CD14-positive monocyte (primary cell): ENCODE measurements at regions not wholly inside any gene's neighbourhood (a gene's known extent, or its start where the extent isn't known, plus 50 kb on each side); places are given as distances from the start of the nearest gene placed in this dataset.

Experiments used
- DNase-seq, 3 donors: peaks; one replicate each; pipeline ENCODE4 v3.0.0-alpha.2; 2011 to 2022
- H2AFZ ChIP-seq: 2 replicates; pipeline ENCODE4 v1.6.0; 2012; ENCODE audit warnings: mild to moderate bottlenecking, low read depth, low read length, inconsistent platforms; ENCODE audit not compliant: insufficient read depth, poor library complexity, severe bottlenecking
- H3K27ac ChIP-seq, 2 donors: 1 replicate in 1 of 2; 2 replicates in 1 of 2; pipeline ENCODE4 v1.5.1; 2012 to 2013; ENCODE audit warnings: low read length in 2 of 2, control low read depth in 1 of 2, inconsistent platforms in 1 of 2, low read depth in 1 of 2, mild to moderate bottlenecking in 1 of 2
- H3K27me3 ChIP-seq, 2 donors: one replicate each; pipeline versions ENCODE4 v1.6.0 to v1.6.1; 2011 to 2013; ENCODE audit warnings: low read length in 2 of 2; ENCODE audit not compliant: control insufficient read depth in 2 of 2, insufficient read depth in 2 of 2
- H3K36me3 ChIP-seq, 2 donors: replicated peaks in 1 of 2; 1 replicate in 1 of 2; 2 replicates in 1 of 2; pipeline versions ENCODE4 v1.5.1 to v1.6.1; 2012 to 2013; ENCODE audit warnings: low read length in 2 of 2, control low read depth in 1 of 2, inconsistent platforms in 1 of 2, mild to moderate bottlenecking in 1 of 2; ENCODE audit not compliant: insufficient read depth in 2 of 2, control insufficient read depth in 1 of 2
- H3K4me1 ChIP-seq, 2 donors: 1 replicate in 1 of 2; 2 replicates in 1 of 2; pipeline versions ENCODE4 v1.5.1 to v1.6.1; 2012 to 2013; ENCODE audit warnings: low read length in 2 of 2, control low read depth in 1 of 2, inconsistent platforms in 1 of 2, mild to moderate bottlenecking in 1 of 2, moderate library complexity in 1 of 2; ENCODE audit not compliant: insufficient read depth in 2 of 2, control insufficient read depth in 1 of 2
- H3K4me2 ChIP-seq: replicated peaks from 2 replicates; pipeline ENCODE3; 2012; ENCODE audit warnings: low read length, moderate library complexity, mild to moderate bottlenecking; ENCODE audit not compliant: poor library complexity, severe bottlenecking; ENCODE audit errors: extremely low read depth
- H3K4me3 ChIP-seq, 3 experiments: fragments of 200-600 bp in 1 of 3; sonication (generic) in 1 of 3; replicated peaks in 1 of 3; 1 replicate in 2 of 3; 2 replicates in 1 of 3; pipeline ENCODE4 v1.5.1; 2011 to 2013; ENCODE audit warnings: low read length in 3 of 3, mild to moderate bottlenecking in 3 of 3, control low read depth in 2 of 3, low read depth in 2 of 3, inconsistent platforms in 1 of 3, moderate library complexity in 1 of 3
- H3K79me2 ChIP-seq: 2 replicates; pipeline ENCODE4 v1.6.0; 2012; ENCODE audit warnings: mild to moderate bottlenecking, control low read depth, inconsistent platforms, low read length, moderate library complexity; ENCODE audit not compliant: insufficient read depth
- H3K9ac ChIP-seq: 2 replicates; pipeline ENCODE4 v1.6.0; 2017; ENCODE audit warnings: low read length, mild to moderate bottlenecking; ENCODE audit not compliant: insufficient read depth, poor library complexity, severe bottlenecking
- H3K9me3 ChIP-seq, 2 donors: replicated peaks in 1 of 2; 1 replicate in 1 of 2; 2 replicates in 1 of 2; pipeline versions ENCODE4 v1.5.1 to v1.6.1; 2012 to 2013; ENCODE audit warnings: low read length in 2 of 2, control low read depth in 1 of 2; ENCODE audit not compliant: control insufficient read depth in 1 of 2, insufficient read depth in 1 of 2
- H4K20me1 ChIP-seq: 2 replicates; pipeline ENCODE4 v1.6.0; 2012; ENCODE audit warnings: mild to moderate bottlenecking, low read length, control low read depth, moderate library complexity; ENCODE audit not compliant: insufficient read depth
- H3K27ac Mint-ChIP-seq, 7 donors: one replicate each; pipeline ENCODE4 v1.8.0; 2020; ENCODE audit warnings: mild to moderate bottlenecking in 7 of 7, mixed read lengths in 7 of 7, moderate library complexity in 6 of 7, inconsistent platforms in 2 of 7
- H3K27me3 Mint-ChIP-seq, 3 donors: one replicate each; pipeline ENCODE4 v1.8.0; 2021 to 2022; ENCODE audit warnings: low read depth in 3 of 3, mild to moderate bottlenecking in 3 of 3, mixed read lengths in 3 of 3, moderate library complexity in 3 of 3, inconsistent platforms in 1 of 3
- H3K36me3 Mint-ChIP-seq, 2 donors: one replicate each; pipeline ENCODE4 v1.8.0; 2020; ENCODE audit warnings: mixed read lengths in 2 of 2, inconsistent platforms in 1 of 2, mild to moderate bottlenecking in 1 of 2
- H3K4me1 Mint-ChIP-seq: one replicate; pipeline ENCODE4 v1.8.0; 2020; ENCODE audit warnings: mild to moderate bottlenecking, mixed read lengths
- H3K4me3 Mint-ChIP-seq, 2 donors: one replicate each; pipeline ENCODE4 v1.8.0; 2020; ENCODE audit warnings: mild to moderate bottlenecking in 2 of 2, mixed read lengths in 2 of 2, moderate library complexity in 1 of 2
- H3K9me3 Mint-ChIP-seq, 7 donors: one replicate each; pipeline ENCODE4 v1.8.0; 2020 to 2022; ENCODE audit warnings: mixed read lengths in 7 of 7, mild to moderate bottlenecking in 6 of 7, moderate library complexity in 6 of 7, inconsistent platforms in 2 of 7
- WGBS: methylation state at CpG from one replicate; pipeline ENCODE4 v1.1.5; 2013; ENCODE audit warnings: missing lambda C conversion rate; ENCODE audit not compliant: insufficient coverage; 5-methylcytosine and 5-hydroxymethylcytosine counted together
- intact Hi-C, 2 donors: fragments of 100-400 bp; cut with micrococcal nuclease; formaldehyde crosslinking; loops; one replicate each; pipeline versions ENCODE4 v1.15.0 to v1.15.1; 2023
- TF ChIP-seq, protein P1 (sequence below): fragments of 200-600 bp; IDR thresholded peaks from one replicate; pipeline ENCODE4 v1.8.0; 2022; ENCODE audit warnings: antibody characterized with exemption, mild to moderate bottlenecking

DNA sequence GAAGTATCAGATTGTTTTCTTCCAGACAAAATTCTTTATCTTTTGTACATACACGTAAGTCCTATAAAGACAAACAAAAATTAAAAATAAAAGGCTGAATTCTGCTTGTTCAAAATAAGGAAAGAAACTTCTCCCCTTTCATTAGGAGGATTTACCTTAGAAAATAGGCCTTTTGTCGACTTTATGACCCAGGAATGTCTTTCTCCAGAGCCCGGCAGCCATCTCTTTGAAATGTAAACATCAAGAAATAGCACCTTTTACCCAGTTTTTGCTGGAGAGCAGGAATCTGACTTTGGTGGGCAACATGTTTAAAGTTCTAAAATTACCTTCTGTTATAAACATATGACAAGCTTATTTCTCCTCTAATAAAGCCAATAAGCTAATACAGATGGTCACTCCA is 373.0 kb upstream of the FTMT start:
- Mint-ChIP-seq H3K27me3 (no peaks in the 10 kb centered on the region), H3K36me3 (no peaks in the 10 kb centered on the region), H3K4me1 (no peaks in the 10 kb centered on the region), H3K4me3 (no peak overlapping the region), H3K27ac (no peak overlapping the region), H3K9me3 (no peaks in the 10 kb centered on the region)
- H3K36me3 ChIP-seq = no peaks in the 10 kb centered on the region
- no peaks in the 10 kb centered on the region for H4K20me1 ChIP-seq
- no peak for DNase-seq
- H2AFZ ChIP-seq = no peak overlapping the region
- no peak overlapping the region for H3K4me3 ChIP-seq
- no peaks in the 10 kb centered on the region for H3K9me3 ChIP-seq
- no peak overlapping the region for H3K4me2 ChIP-seq
- intact Hi-C loops = no loop called here
- TF ChIP-seq, protein P1, sequence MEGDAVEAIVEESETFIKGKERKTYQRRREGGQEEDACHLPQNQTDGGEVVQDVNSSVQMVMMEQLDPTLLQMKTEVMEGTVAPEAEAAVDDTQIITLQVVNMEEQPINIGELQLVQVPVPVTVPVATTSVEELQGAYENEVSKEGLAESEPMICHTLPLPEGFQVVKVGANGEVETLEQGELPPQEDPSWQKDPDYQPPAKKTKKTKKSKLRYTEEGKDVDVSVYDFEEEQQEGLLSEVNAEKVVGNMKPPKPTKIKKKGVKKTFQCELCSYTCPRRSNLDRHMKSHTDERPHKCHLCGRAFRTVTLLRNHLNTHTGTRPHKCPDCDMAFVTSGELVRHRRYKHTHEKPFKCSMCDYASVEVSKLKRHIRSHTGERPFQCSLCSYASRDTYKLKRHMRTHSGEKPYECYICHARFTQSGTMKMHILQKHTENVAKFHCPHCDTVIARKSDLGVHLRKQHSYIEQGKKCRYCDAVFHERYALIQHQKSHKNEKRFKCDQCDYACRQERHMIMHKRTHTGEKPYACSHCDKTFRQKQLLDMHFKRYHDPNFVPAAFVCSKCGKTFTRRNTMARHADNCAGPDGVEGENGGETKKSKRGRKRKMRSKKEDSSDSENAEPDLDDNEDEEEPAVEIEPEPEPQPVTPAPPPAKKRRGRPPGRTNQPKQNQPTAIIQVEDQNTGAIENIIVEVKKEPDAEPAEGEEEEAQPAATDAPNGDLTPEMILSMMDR = no peak
- WGBS = no CpG with 5 or more reads among the region's 3 CpGs
- no peaks in the 10 kb centered on the region for H3K4me1 ChIP-seq
- H3K27ac ChIP-seq = no peak overlapping the region
- no peaks in the 10 kb centered on the region for H3K27me3 ChIP-seq
- H3K9ac ChIP-seq = no peak overlapping the region
- no peaks in the 10 kb centered on the region for H3K79me2 ChIP-seq

DNA sequence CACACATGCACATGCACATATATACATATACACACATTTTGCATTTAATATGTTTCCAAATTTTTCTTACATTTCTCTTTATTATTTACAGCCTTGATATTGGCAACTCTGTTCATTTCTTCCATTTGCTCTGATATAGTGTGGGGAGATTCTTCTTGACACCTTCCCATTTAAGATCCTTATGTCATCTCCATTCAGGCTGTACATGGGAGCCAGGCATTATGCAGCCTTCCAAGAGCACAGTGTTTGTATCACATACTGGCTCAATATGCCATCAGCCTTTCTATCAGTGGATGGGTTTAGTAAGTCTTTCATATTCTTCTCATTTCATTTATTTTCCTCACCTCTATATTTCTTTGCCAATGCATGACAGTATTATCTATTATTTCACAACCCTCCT is 372.3 kb upstream of the FTMT start:
- H3K4me3 Mint-ChIP-seq = no peak overlapping the region
- H3K27me3 ChIP-seq = no peaks in the 10 kb centered on the region
- DNase-seq = no peak
- H3K4me2 ChIP-seq = no peak overlapping the region
- H3K27me3 Mint-ChIP-seq = no peaks in the 10 kb centered on the region
- H3K4me3 ChIP-seq = no peak overlapping the region
- TF ChIP-seq, protein P1 = no peak
- H3K27ac Mint-ChIP-seq = no peak overlapping the region
- H3K9ac ChIP-seq = no peak overlapping the region
- H3K79me2 ChIP-seq = no peaks in the 10 kb centered on the region
- no peaks in the 10 kb centered on the region for H3K9me3 ChIP-seq
- no peaks in the 10 kb centered on the region for H4K20me1 ChIP-seq
- H2AFZ ChIP-seq = no peak overlapping the region
- no peaks in the 10 kb centered on the region for H3K4me1 Mint-ChIP-seq
- H3K9me3 Mint-ChIP-seq = no peaks in the 10 kb centered on the region
- intact Hi-C loops = no loop called here
- no peaks in the 10 kb centered on the region for H3K4me1 ChIP-seq
- no peaks in the 10 kb centered on the region for H3K36me3 ChIP-seq
- H3K36me3 Mint-ChIP-seq = no peaks in the 10 kb centered on the region
- no peak overlapping the region for H3K27ac ChIP-seq
